ENCODE measurements at regions not wholly inside any gene's neighbourhood (a gene's known extent, or its start where the extent isn't known, plus 50 kb on each side); places are given as distances from the start of the nearest gene placed in this dataset.

DNA sequence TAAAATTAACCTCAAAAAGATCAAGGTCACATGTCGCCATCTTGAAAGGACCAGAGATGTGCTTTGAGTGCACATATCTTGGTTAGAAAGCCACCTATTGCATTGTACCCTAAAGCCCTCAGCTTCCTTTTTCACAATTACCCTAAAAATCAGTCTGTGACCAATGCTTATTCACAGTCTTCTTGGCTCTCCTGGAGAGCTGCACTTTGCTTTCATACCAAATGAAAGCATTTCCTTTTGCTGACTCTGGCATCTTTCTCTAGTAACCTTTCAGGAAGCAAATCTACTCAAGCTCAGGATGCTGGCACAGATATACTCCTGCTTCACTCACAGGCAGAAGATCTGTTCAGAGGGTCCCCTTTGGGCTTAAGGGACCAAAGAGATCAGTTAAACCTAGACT is 160.7 kb upstream of the PUM3 start:
- TF ChIP-seq RAD21 (IDR thresholded peaks at IDR 0.05 in 1 of 2, conservative IDR thresholded peaks at IDR 0.05 in 1 of 2; ENCODE audit: low read depth in 2 of 2, low read length in 2 of 2) (no peak), EZH2 (IDR thresholded peaks at IDR 0.05; ENCODE audit: low read depth, low read length, severe bottlenecking) (no peak), EP300 (IDR thresholded peaks at IDR 0.05; ENCODE audit: borderline replicate concordance in 1 of 2, low read depth in 2 of 2, low read length in 2 of 2) (no peak), EGR1 (IDR thresholded peaks at IDR 0.05; ENCODE audit: borderline replicate concordance, low read depth, low read length) (no peak), RBBP5 (IDR thresholded peaks at IDR 0.05; ENCODE audit: borderline replicate concordance, low read depth, low read length) (no peak), SP2 (IDR thresholded peaks at IDR 0.05; ENCODE audit: low read length) (no peak)
- TF ChIP-seq, protein P1, sequence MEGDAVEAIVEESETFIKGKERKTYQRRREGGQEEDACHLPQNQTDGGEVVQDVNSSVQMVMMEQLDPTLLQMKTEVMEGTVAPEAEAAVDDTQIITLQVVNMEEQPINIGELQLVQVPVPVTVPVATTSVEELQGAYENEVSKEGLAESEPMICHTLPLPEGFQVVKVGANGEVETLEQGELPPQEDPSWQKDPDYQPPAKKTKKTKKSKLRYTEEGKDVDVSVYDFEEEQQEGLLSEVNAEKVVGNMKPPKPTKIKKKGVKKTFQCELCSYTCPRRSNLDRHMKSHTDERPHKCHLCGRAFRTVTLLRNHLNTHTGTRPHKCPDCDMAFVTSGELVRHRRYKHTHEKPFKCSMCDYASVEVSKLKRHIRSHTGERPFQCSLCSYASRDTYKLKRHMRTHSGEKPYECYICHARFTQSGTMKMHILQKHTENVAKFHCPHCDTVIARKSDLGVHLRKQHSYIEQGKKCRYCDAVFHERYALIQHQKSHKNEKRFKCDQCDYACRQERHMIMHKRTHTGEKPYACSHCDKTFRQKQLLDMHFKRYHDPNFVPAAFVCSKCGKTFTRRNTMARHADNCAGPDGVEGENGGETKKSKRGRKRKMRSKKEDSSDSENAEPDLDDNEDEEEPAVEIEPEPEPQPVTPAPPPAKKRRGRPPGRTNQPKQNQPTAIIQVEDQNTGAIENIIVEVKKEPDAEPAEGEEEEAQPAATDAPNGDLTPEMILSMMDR (IDR thresholded peaks at IDR 0.05; ENCODE audit: control extremely low read depth in 1 of 3, insufficient read depth in 1 of 3, low read depth in 1 of 3, low read length in 3 of 3) = no peak
- TF ChIP-seq, protein P2, sequence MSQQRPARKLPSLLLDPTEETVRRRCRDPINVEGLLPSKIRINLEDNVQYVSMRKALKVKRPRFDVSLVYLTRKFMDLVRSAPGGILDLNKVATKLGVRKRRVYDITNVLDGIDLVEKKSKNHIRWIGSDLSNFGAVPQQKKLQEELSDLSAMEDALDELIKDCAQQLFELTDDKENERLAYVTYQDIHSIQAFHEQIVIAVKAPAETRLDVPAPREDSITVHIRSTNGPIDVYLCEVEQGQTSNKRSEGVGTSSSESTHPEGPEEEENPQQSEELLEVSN (IDR thresholded peaks at IDR 0.05) = no peak
- TF ChIP-seq, protein P3, sequence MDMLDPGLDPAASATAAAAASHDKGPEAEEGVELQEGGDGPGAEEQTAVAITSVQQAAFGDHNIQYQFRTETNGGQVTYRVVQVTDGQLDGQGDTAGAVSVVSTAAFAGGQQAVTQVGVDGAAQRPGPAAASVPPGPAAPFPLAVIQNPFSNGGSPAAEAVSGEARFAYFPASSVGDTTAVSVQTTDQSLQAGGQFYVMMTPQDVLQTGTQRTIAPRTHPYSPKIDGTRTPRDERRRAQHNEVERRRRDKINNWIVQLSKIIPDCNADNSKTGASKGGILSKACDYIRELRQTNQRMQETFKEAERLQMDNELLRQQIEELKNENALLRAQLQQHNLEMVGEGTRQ (IDR thresholded peaks at IDR 0.05; ENCODE audit: low read length) = no peak
